ENCODE measurements at regions not wholly inside any gene's neighbourhood (a gene's known extent, or its start where the extent isn't known, plus 50 kb on each side); places are given as distances from the start of the nearest gene placed in this dataset.

DNA sequence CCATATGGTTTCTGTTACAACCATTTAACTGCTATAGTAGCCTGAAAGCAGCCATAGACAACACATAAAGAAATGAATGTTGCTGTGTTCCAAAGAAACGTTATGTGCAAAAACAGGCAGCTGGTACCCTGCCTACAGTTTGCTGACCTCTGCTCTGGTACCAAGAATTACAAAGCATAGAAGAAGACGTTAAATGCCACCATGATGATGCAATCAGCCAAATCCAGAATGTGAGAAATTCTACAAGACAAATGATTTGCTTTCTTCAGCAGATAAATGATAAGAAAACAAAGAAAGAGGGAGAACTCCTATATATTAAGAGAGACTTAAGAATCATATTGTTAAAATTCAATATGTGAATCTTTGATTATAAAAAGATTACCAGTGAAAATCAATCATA, 97.8 kb upstream of the PDE4B start (continued):
- TF ChIP-seq FOXA2 (IDR thresholded peaks at IDR 0.05) (no peak), HNF4G (IDR thresholded peaks at IDR 0.05) (no peak), TAF1 (conservative IDR thresholded peaks at IDR 0.05) (no peak), SP1 (IDR thresholded peaks at IDR 0.05) (no peak), EGR1 (IDR thresholded peaks at IDR 0.05; ENCODE audit: low read depth in 2 of 2) (no peak), YY1 (IDR thresholded peaks at IDR 0.05) (no peak), HNF4A (conservative IDR thresholded peaks at IDR 0.05) (no peak)
- TF ChIP-seq, protein P1, sequence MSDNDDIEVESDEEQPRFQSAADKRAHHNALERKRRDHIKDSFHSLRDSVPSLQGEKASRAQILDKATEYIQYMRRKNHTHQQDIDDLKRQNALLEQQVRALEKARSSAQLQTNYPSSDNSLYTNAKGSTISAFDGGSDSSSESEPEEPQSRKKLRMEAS (IDR thresholded peaks at IDR 0.05), result no peak

DNA sequence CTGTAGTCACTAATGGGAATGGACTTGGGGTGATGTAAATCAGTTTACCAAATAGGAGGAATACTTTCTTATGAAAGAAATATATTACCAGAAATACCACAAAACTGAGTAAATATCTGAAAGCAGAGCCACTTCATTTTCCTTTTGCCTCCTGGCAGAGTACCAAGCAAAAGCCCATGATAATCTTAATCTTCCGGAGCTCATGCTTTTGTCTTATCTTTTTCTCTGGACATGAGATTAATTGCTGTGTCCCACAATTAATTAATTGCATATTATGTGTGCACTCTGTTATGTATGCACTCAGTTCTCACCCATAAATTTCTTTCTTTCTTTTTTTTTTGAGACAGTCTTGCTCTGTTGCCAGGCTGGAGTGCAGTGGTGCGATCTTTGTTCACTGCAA, 94.1 kb upstream of the PDE4B start:
- Histone ChIP-seq H3K4me3 (ENCODE audit: low read depth in 1 of 3, low read length in 3 of 3) (no peak overlapping the region), H3K36me3 (ENCODE audit: control insufficient read depth in 4 of 4, insufficient read depth in 3 of 4, low read depth in 1 of 4, low read length in 3 of 4) (no peaks in the 10 kb centered on the region), H3K9me3 (ENCODE audit: control insufficient read depth in 4 of 4, low read length in 3 of 4) (no peaks in the 10 kb centered on the region), H3K27me3 (ENCODE audit: control insufficient read depth in 4 of 4, insufficient read depth in 4 of 4, low read length in 3 of 4) (no peaks in the 10 kb centered on the region), H3K4me1 (ENCODE audit: control insufficient read depth in 4 of 4, insufficient read depth in 4 of 4, low read length in 3 of 4) (no peaks in the 10 kb centered on the region), H3K9ac (ENCODE audit: low read depth in 1 of 2, low read length in 2 of 2) (no peak overlapping the region), H3K27ac (ENCODE audit: low read depth in 1 of 2, low read length in 2 of 2) (no peak overlapping the region)
- no peak for DNase-seq (ENCODE audit: low spot score)
- 82% methylated on average over 2 of the region's 2 CpGs for WGBS
- no peak for TF ChIP-seq GABPA (IDR thresholded peaks at IDR 0.05 in 1 of 2, conservative IDR thresholded peaks at IDR 0.05 in 1 of 2)
- TF ChIP-seq RXRA (IDR thresholded peaks at IDR 0.05), result no peak
- TF ChIP-seq RAD21 (IDR thresholded peaks at IDR 0.05), result no peak
- no peak for TF ChIP-seq HNF4A (conservative IDR thresholded peaks at IDR 0.05)
- TF ChIP-seq, protein P1 (IDR thresholded peaks at IDR 0.05), result no peak
- no peak for TF ChIP-seq JUND (IDR thresholded peaks at IDR 0.05)
- TF ChIP-seq FOXA1 (IDR thresholded peaks at IDR 0.05), result no peak
- no peak for TF ChIP-seq HNF4G (IDR thresholded peaks at IDR 0.05)
- TF ChIP-seq EGR1 (IDR thresholded peaks at IDR 0.05; ENCODE audit: low read depth in 2 of 2), result no peak
- TF ChIP-seq, protein P2, sequence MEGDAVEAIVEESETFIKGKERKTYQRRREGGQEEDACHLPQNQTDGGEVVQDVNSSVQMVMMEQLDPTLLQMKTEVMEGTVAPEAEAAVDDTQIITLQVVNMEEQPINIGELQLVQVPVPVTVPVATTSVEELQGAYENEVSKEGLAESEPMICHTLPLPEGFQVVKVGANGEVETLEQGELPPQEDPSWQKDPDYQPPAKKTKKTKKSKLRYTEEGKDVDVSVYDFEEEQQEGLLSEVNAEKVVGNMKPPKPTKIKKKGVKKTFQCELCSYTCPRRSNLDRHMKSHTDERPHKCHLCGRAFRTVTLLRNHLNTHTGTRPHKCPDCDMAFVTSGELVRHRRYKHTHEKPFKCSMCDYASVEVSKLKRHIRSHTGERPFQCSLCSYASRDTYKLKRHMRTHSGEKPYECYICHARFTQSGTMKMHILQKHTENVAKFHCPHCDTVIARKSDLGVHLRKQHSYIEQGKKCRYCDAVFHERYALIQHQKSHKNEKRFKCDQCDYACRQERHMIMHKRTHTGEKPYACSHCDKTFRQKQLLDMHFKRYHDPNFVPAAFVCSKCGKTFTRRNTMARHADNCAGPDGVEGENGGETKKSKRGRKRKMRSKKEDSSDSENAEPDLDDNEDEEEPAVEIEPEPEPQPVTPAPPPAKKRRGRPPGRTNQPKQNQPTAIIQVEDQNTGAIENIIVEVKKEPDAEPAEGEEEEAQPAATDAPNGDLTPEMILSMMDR (IDR thresholded peaks at IDR 0.05; ENCODE audit: low read depth, low read length, missing input control), result no peak
- TF ChIP-seq TAF1 (conservative IDR thresholded peaks at IDR 0.05), result no peak
- TF ChIP-seq YY1 (IDR thresholded peaks at IDR 0.05), result no peak
- TF ChIP-seq, protein P3, sequence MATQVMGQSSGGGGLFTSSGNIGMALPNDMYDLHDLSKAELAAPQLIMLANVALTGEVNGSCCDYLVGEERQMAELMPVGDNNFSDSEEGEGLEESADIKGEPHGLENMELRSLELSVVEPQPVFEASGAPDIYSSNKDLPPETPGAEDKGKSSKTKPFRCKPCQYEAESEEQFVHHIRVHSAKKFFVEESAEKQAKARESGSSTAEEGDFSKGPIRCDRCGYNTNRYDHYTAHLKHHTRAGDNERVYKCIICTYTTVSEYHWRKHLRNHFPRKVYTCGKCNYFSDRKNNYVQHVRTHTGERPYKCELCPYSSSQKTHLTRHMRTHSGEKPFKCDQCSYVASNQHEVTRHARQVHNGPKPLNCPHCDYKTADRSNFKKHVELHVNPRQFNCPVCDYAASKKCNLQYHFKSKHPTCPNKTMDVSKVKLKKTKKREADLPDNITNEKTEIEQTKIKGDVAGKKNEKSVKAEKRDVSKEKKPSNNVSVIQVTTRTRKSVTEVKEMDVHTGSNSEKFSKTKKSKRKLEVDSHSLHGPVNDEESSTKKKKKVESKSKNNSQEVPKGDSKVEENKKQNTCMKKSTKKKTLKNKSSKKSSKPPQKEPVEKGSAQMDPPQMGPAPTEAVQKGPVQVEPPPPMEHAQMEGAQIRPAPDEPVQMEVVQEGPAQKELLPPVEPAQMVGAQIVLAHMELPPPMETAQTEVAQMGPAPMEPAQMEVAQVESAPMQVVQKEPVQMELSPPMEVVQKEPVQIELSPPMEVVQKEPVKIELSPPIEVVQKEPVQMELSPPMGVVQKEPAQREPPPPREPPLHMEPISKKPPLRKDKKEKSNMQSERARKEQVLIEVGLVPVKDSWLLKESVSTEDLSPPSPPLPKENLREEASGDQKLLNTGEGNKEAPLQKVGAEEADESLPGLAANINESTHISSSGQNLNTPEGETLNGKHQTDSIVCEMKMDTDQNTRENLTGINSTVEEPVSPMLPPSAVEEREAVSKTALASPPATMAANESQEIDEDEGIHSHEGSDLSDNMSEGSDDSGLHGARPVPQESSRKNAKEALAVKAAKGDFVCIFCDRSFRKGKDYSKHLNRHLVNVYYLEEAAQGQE (IDR thresholded peaks at IDR 0.05), result no peak
- TF ChIP-seq, protein P4, sequence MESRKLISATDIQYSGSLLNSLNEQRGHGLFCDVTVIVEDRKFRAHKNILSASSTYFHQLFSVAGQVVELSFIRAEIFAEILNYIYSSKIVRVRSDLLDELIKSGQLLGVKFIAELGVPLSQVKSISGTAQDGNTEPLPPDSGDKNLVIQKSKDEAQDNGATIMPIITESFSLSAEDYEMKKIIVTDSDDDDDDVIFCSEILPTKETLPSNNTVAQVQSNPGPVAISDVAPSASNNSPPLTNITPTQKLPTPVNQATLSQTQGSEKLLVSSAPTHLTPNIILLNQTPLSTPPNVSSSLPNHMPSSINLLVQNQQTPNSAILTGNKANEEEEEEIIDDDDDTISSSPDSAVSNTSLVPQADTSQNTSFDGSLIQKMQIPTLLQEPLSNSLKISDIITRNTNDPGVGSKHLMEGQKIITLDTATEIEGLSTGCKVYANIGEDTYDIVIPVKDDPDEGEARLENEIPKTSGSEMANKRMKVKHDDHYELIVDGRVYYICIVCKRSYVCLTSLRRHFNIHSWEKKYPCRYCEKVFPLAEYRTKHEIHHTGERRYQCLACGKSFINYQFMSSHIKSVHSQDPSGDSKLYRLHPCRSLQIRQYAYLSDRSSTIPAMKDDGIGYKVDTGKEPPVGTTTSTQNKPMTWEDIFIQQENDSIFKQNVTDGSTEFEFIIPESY (IDR thresholded peaks at IDR 0.05), result no peak
- TF ChIP-seq FOXA2 (IDR thresholded peaks at IDR 0.05), result no peak
- TF ChIP-seq NR2F2 (IDR thresholded peaks at IDR 0.05), result no peak
- TF ChIP-seq, protein P5, sequence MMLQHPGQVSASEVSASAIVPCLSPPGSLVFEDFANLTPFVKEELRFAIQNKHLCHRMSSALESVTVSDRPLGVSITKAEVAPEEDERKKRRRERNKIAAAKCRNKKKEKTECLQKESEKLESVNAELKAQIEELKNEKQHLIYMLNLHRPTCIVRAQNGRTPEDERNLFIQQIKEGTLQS (IDR thresholded peaks at IDR 0.05), result no peak
- no peak for TF ChIP-seq SP1 (IDR thresholded peaks at IDR 0.05)
